HEK293 (cell line): ENCODE measurements at regions not wholly inside any gene's neighbourhood (a gene's known extent, or its start where the extent isn't known, plus 50 kb on each side); places are given as distances from the start of the nearest gene placed in this dataset.

Source experiments
- ZBTB20 ChIP-seq: fragments of 450-650 bp; formaldehyde crosslinking; IDR thresholded peaks from 2 replicates; pipeline ENCODE4 v1.5.1; 2016; ENCODE audit warnings: missing biosample characterization, missing genetic modification characterization
- ZFP69B ChIP-seq: fragments of 450-650 bp; formaldehyde crosslinking; IDR thresholded peaks from 2 replicates; pipeline ENCODE4 v1.5.1; 2016; ENCODE audit warnings: missing biosample characterization, missing genetic modification characterization
- ZNF211 ChIP-seq: fragments of 450-650 bp; formaldehyde crosslinking; IDR thresholded peaks from 2 replicates; pipeline ENCODE4 v1.5.1; 2016; ENCODE audit warnings: low read depth, missing biosample characterization, missing genetic modification characterization
- ZNF335 ChIP-seq: fragments of 450-650 bp; formaldehyde crosslinking; conservative IDR thresholded peaks from 2 replicates; pipeline ENCODE4 v1.5.1; 2016; ENCODE audit warnings: missing biosample characterization, missing genetic modification characterization
- ZNF416 ChIP-seq: fragments of 450-650 bp; formaldehyde crosslinking; IDR thresholded peaks from 2 replicates; pipeline ENCODE4 v1.5.1; 2016; ENCODE audit warnings: missing biosample characterization, missing genetic modification characterization
- ZNF776 ChIP-seq: fragments of 450-650 bp; formaldehyde crosslinking; IDR thresholded peaks from 2 replicates; pipeline ENCODE4 v1.5.0; 2017; ENCODE audit warnings: missing biosample characterization, missing genetic modification characterization, borderline replicate concordance
- ZNF830 ChIP-seq: fragments of 450-650 bp; IDR thresholded peaks from 2 replicates; pipeline ENCODE4 v1.5.0; 2018; ENCODE audit warnings: missing biosample characterization, missing genetic modification characterization, low read depth, mild to moderate bottlenecking, moderate library complexity
- TF ChIP-seq, protein P1 (sequence below): fragments of 450-650 bp; formaldehyde crosslinking; IDR thresholded peaks from 2 replicates; pipeline ENCODE4 v1.5.1; 2016; ENCODE audit warnings: missing biosample characterization, missing genetic modification characterization
- TF ChIP-seq, protein P2 (sequence below): fragments of 450-650 bp; formaldehyde crosslinking; IDR thresholded peaks from 2 replicates; pipeline ENCODE4 v1.5.1; 2016; ENCODE audit warnings: missing biosample characterization, missing genetic modification characterization
- TF ChIP-seq, protein P3 (sequence below): fragments of 450-650 bp; formaldehyde crosslinking; IDR thresholded peaks from 2 replicates; pipeline ENCODE4 v1.5.1; 2016; ENCODE audit warnings: missing biosample characterization, missing genetic modification characterization
- TF ChIP-seq, protein P4 (sequence below): fragments of 450-650 bp; formaldehyde crosslinking; IDR thresholded peaks from 2 replicates; pipeline ENCODE4 v1.5.1; 2016; ENCODE audit warnings: missing biosample characterization, missing genetic modification characterization

DNA sequence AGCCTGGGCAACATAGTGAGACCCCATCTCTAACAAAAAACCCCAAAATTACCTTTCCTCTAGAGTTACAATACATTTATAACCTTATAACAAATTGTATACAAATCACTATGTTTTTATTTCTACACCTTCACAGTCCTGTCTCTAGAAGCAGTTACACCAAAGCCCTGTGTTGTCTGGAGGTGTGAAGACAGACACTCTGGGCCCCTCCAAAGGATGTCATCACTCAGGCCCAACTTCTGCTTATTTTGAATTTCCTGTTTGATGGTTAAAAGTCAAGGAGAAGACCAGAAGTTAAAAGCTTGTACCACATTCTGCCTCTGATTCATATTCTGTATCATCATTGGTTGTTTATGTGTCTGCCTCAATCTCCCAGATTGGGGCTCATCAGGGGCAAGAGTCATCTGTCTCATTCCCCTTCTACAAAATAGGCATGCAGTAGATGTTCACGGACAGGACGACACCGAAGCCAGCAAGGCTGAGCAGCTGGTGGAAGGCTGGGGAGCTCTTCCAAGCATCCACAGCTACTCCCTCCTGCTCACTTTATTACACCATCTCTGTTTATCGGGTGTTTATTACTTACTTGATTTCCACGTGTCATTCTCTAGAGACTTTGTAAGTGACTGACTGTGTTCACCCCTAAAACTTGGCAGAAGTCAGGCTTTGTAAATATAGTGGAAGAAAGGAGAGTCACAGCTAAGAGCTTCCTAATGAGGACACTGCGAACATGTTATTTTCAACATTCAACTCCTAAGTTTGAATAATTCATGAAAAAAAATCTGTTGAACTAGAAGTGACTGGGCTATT, 136.8 kb upstream of the ANKRD28 start:
- TF ChIP-seq ZBTB20 (tag by site-specific recombination) (no peak), ZNF830 (no peak), ZNF335 (tag by site-specific recombination) (no peak), ZFP69B (tag by site-specific recombination) (no peak), ZNF776 (tag by site-specific recombination) (no peak), ZNF416 (no peak), ZNF211 (tag by site-specific recombination) (no peak)
- TF ChIP-seq, protein P1, sequence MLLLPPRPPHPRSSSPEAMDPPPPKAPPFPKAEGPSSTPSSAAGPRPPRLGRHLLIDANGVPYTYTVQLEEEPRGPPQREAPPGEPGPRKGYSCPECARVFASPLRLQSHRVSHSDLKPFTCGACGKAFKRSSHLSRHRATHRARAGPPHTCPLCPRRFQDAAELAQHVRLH (tag by site-specific recombination): no peak
- TF ChIP-seq, protein P2, sequence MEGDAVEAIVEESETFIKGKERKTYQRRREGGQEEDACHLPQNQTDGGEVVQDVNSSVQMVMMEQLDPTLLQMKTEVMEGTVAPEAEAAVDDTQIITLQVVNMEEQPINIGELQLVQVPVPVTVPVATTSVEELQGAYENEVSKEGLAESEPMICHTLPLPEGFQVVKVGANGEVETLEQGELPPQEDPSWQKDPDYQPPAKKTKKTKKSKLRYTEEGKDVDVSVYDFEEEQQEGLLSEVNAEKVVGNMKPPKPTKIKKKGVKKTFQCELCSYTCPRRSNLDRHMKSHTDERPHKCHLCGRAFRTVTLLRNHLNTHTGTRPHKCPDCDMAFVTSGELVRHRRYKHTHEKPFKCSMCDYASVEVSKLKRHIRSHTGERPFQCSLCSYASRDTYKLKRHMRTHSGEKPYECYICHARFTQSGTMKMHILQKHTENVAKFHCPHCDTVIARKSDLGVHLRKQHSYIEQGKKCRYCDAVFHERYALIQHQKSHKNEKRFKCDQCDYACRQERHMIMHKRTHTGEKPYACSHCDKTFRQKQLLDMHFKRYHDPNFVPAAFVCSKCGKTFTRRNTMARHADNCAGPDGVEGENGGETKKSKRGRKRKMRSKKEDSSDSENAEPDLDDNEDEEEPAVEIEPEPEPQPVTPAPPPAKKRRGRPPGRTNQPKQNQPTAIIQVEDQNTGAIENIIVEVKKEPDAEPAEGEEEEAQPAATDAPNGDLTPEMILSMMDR (tag by site-specific recombination): no peak
- TF ChIP-seq, protein P3, sequence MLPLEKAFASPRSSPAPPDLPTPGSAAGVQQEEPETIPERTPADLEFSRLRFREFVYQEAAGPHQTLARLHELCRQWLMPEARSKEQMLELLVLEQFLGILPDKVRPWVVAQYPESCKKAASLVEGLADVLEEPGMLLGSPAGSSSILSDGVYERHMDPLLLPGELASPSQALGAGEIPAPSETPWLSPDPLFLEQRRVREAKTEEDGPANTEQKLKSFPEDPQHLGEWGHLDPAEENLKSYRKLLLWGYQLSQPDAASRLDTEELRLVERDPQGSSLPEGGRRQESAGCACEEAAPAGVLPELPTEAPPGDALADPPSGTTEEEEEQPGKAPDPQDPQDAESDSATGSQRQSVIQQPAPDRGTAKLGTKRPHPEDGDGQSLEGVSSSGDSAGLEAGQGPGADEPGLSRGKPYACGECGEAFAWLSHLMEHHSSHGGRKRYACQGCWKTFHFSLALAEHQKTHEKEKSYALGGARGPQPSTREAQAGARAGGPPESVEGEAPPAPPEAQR (tag by site-specific recombination): no peak
- TF ChIP-seq, protein P4, sequence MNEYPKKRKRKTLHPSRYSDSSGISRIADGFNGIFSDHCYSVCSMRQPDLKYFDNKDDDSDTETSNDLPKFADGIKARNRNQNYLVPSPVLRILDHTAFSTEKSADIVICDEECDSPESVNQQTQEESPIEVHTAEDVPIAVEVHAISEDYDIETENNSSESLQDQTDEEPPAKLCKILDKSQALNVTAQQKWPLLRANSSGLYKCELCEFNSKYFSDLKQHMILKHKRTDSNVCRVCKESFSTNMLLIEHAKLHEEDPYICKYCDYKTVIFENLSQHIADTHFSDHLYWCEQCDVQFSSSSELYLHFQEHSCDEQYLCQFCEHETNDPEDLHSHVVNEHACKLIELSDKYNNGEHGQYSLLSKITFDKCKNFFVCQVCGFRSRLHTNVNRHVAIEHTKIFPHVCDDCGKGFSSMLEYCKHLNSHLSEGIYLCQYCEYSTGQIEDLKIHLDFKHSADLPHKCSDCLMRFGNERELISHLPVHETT: no peak
